Embryonic facial prominence (tissue), 1 donor: ENCODE measurements at regions not wholly inside any gene's neighbourhood (a gene's known extent, or its start where the extent isn't known, plus 50 kb on each side); places are given as distances from the start of the nearest gene placed in this dataset.

Source experiments
- DNase-seq: peaks from one replicate; pipeline ENCODE4 v3.0.0-alpha.2; 2016; ENCODE audit errors: extremely low spot score

DNA sequence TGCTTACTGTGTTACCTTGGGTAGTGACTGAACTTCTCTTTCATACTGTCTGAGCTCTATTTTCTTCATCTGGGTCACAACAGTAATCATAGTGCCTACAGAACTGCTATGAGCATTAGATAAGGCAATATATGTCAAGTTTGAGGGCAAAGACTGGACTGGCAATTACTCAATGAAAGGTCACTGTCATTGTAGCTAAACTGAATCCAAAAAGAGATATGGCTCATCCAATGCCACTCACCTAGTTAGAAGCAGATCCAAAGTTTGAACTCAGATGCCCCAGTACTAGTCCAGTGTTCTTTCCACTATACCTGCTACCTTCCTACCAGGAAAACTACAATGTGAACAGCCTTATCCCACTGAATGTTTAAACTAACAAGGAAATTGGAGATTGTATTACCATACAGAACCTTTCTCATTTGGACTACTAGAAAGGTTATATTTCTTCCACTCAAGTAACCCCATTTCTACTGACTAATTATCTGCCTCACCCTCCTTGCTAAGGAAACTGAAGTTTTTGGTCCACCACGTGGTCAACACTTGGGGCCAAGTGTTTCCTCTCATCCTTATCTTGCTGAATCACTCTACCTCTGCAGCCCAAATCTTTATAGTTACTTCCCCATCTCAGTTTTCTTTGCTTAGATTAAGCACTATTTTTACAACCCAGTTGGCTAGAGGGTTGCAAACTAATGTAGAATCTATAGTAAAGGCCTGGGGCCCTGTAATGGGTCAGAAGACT is 202.3 kb upstream of the LPP start:
- no peak for DNase-seq

DNA sequence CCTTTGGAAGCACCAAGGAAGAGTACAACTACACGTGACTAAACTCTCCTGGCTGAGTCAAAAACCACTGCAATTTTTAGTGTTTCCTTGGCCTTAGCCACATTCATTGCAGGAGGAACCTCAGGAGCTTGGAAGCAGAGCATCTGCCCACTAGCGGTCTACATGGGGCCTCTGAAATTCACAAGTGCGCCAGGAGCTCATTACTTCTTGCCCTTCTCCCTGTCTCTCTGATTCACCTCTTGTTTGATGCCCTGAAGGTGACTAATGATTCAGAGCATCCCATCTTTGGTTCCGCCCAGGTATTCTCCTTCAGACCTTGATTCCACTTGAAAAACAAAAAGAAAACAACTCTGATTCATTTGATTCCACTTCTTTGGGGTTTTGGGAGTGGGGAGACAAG is 201.1 kb upstream of the LPP start:
- DNase-seq = no peak

DNA sequence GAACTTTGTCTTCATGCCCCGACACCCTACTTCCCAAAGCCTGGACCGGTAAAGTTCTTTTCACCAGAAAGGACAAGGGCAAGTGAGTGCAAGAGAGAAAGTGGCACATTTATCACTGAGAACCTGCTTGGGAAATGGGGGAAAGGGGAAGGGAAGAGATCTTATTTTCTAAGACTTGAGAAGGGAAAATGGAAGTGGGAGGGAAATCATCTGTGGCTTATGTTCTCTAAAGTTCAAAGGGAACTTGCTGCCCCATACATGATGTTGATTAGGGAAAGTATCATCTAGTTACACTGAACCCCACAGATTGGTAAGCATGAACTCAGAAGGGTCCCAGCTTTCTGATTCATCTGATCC is 199.5 kb upstream of the LPP start:
- no peak for DNase-seq

DNA sequence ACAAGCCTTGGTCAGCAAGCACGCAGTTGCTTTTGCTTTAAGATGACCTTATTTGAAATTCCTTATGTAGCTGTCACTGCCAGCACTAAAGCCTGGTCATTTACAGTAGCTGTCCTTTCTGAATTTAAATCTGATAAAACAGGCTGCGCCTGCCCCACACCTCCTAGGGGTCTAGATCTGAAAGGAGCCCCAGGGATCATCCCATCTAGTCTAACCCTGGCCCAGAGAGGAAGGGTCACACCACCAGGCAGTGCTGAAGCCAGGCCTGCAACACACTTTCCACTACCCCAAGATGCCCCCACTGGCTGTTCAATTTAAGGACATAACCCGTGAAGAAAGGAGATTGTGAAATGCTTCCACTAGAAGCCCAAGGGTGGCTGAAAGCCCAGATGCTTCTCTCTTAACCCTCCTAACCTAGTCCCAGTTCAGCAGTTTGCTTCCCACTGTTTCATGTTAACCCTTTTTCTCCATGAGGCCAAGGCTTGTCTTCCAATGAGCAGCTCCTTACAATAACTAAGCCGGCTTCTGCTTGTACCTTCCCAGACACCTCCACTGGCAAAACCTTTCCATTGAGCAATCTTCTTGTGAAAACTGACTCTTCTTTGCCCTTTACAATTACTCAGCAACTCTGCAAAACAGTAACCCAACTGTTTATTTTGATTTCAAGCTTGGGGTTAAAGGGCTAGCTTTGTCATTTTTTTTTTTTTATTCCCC is 198.9 kb upstream of the LPP start:
- no peak for DNase-seq

DNA sequence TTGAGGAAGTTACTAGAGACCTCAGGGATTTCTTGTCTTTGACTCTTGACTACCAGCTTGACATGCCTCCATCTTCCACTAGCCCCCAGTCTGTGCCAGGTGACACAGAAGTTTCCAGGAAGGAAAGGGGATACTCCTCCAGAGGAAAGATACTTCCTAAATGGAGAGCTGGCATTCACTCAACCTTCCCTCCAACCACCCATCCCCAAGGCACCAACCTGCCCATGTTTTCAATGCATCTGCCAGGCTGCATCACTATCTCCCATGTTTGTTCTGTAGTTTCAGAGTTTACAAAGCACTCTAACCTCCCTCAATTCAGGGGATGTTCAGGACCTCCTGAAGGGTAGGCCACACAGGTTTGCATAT is 198.4 kb upstream of the LPP start:
- DNase-seq = no peak

DNA sequence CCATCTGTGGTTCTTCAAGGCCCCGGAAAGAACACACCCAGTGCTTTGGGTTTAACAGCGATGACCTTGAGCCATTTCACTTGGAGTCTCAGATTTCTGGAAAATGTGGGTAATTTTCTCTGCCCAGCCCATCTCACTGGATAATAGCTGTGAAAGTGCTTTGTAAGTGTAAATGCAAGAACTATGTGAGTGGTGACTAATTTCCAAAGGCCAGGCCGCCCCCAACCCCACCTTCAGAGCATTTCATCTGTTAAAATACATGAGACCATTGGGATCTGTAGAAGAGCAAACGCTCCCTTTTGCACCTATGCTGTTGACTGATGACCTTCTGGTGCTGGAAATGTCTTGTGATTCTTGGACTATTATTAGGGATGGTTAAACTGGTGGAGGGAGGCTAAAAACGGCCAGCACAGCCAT is 196.8 kb upstream of the LPP start:
- DNase-seq = no peak

DNA sequence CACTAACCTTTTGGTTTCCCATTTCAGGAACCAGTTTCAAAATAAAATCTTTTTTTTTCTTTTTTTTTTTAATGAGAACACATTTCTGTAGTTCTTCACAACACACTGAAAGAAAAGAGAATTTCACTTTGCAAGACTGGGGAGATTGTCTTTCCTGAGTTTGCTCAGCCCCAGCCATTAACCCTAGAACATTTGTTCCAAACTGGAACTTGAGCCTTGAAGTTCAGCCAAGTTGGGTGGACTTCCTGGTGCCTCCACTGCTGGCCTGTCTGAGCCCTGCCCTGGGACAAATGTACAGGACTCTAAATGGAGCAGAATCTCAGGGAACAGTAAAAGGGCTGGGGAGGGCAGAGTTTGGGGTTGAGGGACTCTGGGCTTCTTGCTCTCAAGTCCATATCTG is 196.4 kb upstream of the LPP start:
- no peak for DNase-seq

DNA sequence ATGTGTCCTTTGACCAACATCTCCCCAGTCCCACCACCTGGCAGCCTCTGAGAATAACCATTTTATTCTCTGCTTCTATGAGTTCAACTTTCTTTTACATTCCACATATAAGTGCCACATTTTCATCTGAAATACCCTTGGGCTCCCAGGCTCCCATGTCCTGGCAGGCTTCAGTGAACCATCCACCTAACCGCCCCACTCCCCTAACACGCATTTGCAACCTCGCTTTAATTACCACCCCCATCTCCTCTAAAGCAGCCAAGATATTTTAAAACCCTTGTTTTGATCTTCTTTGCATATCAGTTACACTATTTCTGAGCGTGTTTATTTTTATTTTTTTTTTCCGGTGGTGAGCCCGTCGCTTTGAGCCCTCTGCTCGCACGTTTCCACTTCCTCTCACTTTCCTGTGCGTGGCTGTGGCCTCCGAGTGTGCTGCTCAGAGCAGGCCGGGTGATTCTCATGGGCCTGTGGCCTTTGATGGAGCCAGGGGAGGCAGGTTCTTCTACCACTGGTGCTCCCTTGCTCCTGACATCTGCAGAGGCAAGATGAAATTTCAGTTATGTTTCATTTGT is 195.4 kb upstream of the LPP start:
- DNase-seq = no peak

DNA sequence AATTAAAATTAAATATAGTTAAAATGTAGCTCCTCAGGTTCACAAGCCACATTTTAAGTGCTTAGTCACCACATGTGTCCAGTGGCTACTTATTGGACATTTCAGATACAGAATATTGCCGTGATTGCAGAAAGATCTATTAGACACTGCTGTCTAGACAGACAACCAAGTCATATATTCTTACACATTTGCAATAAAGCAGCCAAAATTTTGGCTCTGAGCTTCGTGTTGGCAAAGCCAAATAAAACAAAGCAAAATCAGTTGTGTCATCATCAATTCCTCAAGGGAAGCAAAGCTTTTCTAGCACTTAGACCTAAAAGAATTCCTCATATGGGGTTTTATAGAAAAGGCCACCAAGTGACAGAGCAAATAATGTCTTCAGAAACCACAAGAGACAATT is 193.1 kb upstream of the LPP start:
- DNase-seq = no peak

DNA sequence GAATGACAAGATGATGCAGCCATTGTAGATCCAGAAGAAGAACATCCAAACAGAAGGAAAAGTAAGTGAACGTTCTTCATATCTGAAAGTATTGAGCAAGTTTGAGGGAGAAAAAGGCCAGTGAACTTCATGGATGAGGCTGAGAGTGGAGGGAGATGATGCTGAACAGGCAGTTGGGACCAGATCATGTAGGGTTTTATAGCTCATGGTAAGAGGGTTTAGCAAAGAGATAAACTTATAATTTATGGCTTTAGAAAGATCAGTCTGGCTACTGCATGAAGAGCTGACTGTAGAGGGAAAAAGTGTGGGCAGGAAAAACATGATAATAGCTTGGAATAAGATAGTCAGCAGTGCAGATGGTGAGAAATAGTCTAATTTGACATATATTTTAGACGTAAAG is 192.6 kb upstream of the LPP start:
- no peak for DNase-seq

DNA sequence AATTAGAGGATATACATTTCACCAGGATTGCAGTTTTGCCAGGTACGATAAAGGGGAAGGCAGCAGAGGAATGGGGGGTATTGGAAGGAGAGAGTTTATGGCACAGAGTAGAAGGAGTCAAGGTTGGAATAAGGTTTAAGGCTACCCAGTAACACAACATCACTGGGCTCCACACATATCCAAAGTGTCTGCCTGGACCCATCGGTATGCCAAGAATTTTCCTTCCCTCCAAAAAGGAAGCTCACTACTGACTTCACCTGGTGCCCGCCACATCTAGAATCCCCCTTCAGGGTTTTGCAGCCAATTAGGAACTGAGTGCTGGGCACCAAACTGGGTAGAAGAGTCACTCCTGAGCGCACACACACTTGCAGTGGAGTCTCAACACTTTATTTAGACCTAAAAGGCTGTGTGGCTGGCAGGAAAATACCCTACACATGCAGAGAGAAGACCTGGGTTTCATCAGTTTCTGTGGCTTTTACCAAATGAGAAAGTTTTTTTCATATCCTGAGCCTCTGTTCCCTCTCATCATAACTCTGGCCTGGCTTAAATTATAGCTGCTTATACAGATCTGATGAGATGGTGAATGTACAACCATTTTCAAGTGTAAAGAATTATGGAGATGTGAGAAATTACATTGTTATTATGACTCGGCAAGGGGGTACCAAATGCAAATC is 190.8 kb upstream of the LPP start:
- no peak for DNase-seq

DNA sequence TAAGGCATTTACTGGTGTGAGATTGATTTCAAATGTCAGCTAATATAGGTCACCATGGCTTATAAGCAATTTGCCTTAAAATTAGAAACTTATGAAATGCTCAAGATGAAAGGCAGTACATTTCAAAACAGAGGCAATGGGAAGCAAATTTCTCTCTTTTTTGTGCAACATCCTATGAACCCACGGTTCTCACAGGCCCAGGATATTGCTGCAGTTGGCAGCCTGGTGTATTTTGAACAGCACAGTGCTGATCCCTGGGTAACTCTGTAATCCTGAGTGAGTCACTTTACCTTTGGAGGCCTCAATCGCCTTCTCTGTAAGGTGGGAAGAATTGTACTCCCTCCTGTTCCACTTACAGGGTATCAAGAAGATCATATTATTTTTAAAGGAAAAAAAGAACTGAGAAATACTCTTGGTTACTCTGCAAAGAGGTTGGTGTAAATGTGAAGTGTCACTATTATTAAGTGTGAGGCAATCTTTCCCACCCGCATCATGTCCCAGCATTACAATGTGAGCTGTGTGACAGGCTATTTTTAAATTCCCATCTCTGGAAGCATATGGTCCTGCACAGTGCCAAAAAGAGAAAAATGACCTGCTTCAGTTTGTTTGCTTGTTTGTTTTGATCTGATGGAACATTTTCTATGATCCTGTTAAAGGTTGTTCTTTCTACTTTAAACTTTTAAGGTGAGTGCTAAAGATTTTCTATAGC is 190.1 kb upstream of the LPP start:
- DNase-seq = no peak

DNA sequence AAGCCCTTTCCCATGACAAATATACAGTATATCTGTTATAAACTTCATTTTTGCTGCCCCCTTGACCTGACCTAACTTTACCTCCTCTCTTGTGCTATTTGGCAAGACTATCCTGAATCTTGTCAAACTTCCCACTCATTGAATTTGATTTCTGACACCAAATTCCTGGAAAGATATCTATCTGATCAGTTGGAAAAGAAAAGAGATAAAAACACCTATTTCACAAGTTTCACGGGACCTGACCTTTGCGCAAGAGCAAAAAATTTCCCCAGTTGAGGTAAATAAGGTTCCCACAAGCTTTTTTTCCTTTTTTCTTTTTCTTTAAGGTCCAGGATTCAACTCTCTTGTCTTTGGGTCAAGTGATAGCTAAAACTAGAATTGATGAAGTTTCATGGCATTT is 189.2 kb upstream of the LPP start:
- DNase-seq = no peak

DNA sequence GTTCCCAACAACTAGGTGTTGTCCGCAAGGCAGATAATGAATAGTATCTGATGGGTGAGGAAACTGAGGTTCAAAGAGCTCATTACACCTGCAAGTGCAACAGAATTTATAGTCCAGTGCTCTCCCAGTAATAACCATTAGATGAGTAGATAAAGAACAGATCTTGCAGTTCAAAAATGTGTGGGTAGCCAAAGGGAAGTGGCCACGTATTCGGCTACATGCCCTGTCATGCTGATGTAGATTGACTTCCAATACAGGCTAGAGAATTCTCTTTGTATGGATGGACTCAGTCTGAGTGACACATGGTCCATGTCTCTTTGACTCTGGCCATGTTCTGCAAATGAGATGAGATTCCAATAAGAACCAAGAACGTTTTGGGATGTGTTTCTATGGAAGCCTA is 187.9 kb upstream of the LPP start:
- DNase-seq = no peak

DNA sequence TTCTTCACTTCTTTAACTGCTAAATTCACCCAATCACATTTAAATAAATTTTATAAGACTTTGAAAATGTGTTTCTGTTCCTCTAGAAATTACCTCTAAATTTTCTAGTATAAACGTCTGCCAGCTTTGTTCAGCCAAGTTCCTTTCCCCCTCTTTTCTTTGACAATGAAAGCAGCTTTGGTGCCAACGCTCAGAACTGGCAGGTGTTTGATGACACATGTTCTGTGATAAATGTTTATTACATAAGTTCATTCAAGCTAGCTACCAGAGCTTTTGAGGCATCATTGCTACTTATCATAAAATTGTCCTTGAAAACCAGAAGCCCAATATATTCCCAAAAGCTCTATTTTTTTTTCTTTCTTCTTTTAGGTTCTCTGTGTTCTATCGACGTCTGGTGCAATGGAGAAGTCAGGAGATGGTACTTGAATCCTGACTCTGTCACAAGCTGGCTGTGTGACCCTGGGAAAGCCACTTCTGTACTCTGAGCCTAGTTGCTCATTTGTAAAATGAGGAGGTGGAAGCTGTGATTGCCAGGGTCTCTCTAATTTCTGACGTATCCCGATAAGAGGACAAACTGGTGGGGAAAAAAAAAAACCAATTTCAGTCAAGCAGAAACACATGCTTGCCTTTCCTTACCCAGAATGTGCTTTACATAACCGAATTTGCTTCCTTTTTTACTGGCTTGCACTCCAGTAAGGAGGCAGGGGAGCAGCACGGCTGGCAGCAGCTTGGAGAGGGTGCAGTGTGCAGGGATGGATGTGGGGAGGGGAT is 187.1 kb upstream of the LPP start:
- DNase-seq = no peak

DNA sequence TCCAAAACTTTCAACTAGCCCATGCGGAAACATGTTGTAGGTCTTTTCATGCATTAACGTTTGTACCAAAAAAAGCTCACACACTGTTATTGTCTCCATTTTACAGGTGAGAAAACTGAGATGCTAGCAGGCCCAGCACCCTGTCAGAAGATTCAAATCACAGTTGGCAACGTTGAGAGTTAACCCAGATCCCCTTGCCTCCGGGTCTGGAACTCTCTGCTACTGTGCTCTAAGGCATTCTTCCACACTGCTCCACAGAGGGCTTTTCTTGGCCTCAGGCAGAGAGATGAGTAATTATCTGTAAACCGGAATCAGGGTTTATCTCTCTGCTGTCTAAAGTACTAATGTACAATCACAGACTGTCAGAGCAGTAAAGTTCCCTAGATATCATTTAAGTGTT is 186.0 kb upstream of the LPP start:
- DNase-seq = no peak

DNA sequence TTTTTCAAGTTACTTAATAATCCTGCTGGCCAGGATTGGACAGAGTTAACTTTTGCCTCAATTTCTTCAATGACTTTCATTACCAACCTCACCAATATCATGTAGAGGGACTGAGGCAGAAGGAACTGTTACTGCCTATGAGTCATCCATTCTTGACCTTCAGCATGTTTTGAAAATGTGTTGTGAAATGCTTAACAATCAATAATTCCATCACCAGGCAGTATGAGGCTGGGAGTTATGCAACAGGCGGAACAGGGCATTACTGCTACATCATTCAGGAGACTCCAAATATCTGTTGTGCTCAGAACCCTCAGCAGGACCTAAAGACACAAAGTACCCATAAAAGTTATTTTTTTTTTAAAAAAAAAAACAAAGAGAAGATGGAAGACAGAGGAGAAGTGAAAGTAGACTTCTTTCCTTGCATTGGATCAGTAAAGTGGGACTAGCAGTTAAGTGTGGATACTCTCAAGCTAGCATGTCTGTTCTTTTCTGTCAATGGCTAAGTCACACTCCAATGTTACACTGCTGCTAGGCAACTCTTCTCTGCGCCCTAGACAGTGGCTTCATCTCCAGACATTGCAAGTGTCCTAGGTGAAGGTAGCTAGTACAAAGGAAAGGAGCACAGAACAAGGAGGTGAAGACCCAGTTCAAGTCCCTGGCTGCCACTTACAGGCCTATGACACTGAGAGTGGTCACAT is 184.9 kb upstream of the LPP start:
- DNase-seq = no peak

DNA sequence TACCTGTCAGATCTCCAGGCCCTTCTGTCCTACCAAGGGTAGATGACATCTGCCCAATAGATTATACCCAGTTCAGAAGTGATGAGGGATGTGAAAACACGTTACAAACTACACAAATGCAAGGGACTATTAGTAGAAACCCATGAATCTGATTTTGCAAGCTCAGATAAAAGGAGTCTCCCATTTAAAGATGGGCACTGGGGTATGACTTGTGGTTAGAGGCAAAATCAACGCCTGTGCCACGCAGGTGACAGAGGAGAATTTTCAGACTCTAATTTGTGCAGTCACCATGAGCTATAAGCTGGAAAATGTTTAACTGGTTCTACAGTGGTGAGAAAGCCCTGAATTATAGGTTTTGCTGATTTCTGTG is 184.4 kb upstream of the LPP start:
- no peak for DNase-seq

DNA sequence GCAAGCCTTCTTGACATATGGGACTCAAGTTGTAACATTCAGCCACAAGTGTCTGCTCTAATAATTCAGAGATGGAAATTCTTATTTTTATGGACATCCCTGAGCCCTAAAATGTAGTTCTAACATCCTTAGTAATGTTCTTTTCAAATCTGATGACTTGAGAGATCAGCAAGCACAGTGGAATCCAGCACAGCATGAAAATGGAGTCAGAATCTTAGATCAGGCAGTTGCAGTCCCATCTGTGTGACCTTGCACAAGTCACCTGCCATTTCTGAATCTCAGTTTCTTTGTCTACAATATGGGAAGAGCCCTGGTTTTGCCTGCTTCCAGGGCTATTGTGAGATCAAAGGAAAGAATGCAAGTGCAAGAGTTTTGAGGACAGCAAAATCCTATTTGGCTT is 183.9 kb upstream of the LPP start:
- no peak for DNase-seq

DNA sequence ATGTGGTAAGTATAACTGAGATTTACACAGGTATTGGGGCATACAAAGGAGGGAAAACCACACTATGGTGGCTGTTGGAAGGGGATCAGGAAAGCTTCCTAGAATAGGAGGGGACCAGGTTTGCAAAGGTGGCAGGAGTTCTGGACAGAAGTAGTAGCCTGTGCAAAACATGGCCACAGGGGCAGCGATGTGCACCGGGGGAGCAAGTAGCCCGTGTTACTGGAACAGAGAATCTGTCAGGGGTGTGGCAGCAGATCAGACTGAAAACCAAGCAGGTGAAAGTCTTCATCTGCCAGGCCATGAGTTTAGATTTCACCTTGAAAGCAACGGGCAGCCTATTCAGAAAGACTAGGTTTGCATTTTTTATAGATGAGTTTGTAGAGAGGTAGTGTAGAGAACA is 182.3 kb upstream of the LPP start:
- no peak for DNase-seq

DNA sequence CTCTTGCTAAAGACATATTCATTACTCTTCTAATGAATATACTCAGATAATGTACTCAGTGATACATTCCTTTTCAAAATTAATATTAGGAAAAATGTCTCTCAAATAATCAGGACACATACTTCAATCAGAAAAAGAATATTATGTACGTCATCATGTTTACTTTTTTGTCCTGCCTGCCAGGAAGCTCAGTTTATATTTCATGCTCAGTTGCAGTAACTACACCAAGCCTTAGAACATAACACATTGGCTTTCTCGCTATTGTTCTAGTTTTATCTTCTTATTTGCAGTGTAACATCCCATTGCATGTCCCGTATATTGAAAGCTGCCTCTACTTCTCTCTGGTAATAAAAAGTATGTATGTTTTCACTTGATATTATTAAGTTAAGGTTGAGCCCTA is 181.5 kb upstream of the LPP start:
- DNase-seq = no peak
